Mesodermal cell (in vitro differentiated cells): ENCODE measurements at regions not wholly inside any gene's neighbourhood (a gene's known extent, or its start where the extent isn't known, plus 50 kb on each side); places are given as distances from the start of the nearest gene placed in this dataset.

Source experiments
- H3K27ac ChIP-seq: 2 replicates; pipeline ENCODE4 v1.7.0; 2013; ENCODE audit warnings: mild to moderate bottlenecking, low read depth, low read length, moderate library complexity; ENCODE audit not compliant: severe bottlenecking
- H3K36me3 ChIP-seq: 2 replicates; pipeline ENCODE4 v1.7.1; 2013; ENCODE audit warnings: mild to moderate bottlenecking, low read length, moderate library complexity; ENCODE audit not compliant: control insufficient read depth, insufficient read depth
- H3K4me1 ChIP-seq: one replicate; pipeline ENCODE4 v1.7.1; 2013; ENCODE audit warnings: mild to moderate bottlenecking, low read length; ENCODE audit not compliant: insufficient read depth, control insufficient read depth, poor library complexity, severe bottlenecking
- H3K4me3 ChIP-seq: 2 replicates; pipeline ENCODE4 v1.7.0; 2013; ENCODE audit warnings: low read length, control low read depth, mild to moderate bottlenecking; ENCODE audit not compliant: insufficient read depth, poor library complexity, severe bottlenecking; ENCODE audit errors: extremely low read depth
- H3K9me3 ChIP-seq: 2 replicates; pipeline ENCODE4 v1.7.1; 2013; ENCODE audit warnings: mild to moderate bottlenecking, low read length, moderate library complexity; ENCODE audit not compliant: control insufficient read depth
- WGBS, 2 experiments: methylation state at CpG; one replicate each; pipeline ENCODE4 v1.1.5; 2013; ENCODE audit warnings: missing lambda C conversion rate in 2 of 2; ENCODE audit not compliant: insufficient coverage in 2 of 2; 5-methylcytosine and 5-hydroxymethylcytosine counted together

GRCh38 chr11:115670538-115671205 is 166.5 kb upstream of the CADM1 start:
- Histone ChIP-seq H3K36me3 (no peaks in the 10 kb centered on the region), H3K27ac (no peak overlapping the region), H3K9me3 (no peaks in the 10 kb centered on the region), H3K4me3 (no peak overlapping the region), H3K4me1 (peaks cover 11% of the 10 kb centered on the region)
- WGBS, 2 experiments = 82 to 83% methylated on average over 6 to 7 of the region's 10 CpGs

- no peaks in the 10 kb centered on the region for H3K36me3 ChIP-seq
- no peaks in the 10 kb centered on the region for H3K4me1 ChIP-seq
- no peak overlapping the region for H3K27ac ChIP-seq
- H3K9me3 ChIP-seq = no peaks in the 10 kb centered on the region
- 100% methylated on average over 1 of the region's 1 CpG for WGBS, 2 experiments
- no peak overlapping the region for H3K4me3 ChIP-seq
Measured at GRCh38 chr11:115665958-115666357, 161.7 kb upstream of the CADM1 start.

- 70 to 76% methylated on average over 8 to 11 of the region's 15 CpGs for WGBS, 2 experiments
- Histone ChIP-seq H3K36me3 (no peaks in the 10 kb centered on the region), H3K4me3 (no peak overlapping the region), H3K4me1 (peaks cover 4% of the 10 kb centered on the region), H3K9me3 (no peaks in the 10 kb centered on the region), H3K27ac (no peak overlapping the region)
Measured at GRCh38 chr11:115665175-115665821, 161.1 kb upstream of the CADM1 start.

GRCh38 chr11:115664313-115664712 is 160.1 kb upstream of the CADM1 start:
- Histone ChIP-seq H3K27ac (no peak overlapping the region), H3K36me3 (no peaks in the 10 kb centered on the region), H3K4me3 (no peak overlapping the region), H3K9me3 (no peaks in the 10 kb centered on the region), H3K4me1 (peaks cover 10% of the 10 kb centered on the region)
- 85 to 87% methylated on average over 3 of the region's 3 CpGs for WGBS, 2 experiments

- H3K4me1 ChIP-seq = peaks cover 10% of the 10 kb centered on the region
- H3K27ac ChIP-seq = no peak overlapping the region
- 90% methylated on average over 5 to 6 of the region's 6 CpGs for WGBS, 2 experiments
- no peaks in the 10 kb centered on the region for H3K9me3 ChIP-seq
- no peak overlapping the region for H3K4me3 ChIP-seq
- H3K36me3 ChIP-seq = no peaks in the 10 kb centered on the region
Measured at GRCh38 chr11:115663790-115664189, 159.6 kb upstream of the CADM1 start.

GRCh38 chr11:115660030-115660805 is 156.0 kb upstream of the CADM1 start:
- H3K9me3 ChIP-seq = no peaks in the 10 kb centered on the region
- peak overlapping the region; percentile 33 for H3K4me3 ChIP-seq
- WGBS, 2 experiments = 3 to 22% methylated on average over 19 to 24 of the region's 30 CpGs

GRCh38 chr11:115659061-115659963 is 155.1 kb upstream of the CADM1 start:
- peaks cover 25% of the 10 kb centered on the region for H3K4me1 ChIP-seq
- 1 to 3% methylated on average over 36 to 50 of the region's 60 CpGs for WGBS, 2 experiments

More at GRCh38 chr11:115660030-115660805, 156.0 kb upstream of the CADM1 start:
- no peaks in the 10 kb centered on the region for H3K36me3 ChIP-seq
- no peak overlapping the region for H3K27ac ChIP-seq
- H3K4me1 ChIP-seq = peaks cover 25% of the 10 kb centered on the region

GRCh38 chr11:115657586-115657985 is 153.4 kb upstream of the CADM1 start:
- H3K4me3 ChIP-seq = no peak overlapping the region
- no peak overlapping the region for H3K27ac ChIP-seq
- H3K4me1 ChIP-seq = peaks cover 25% of the 10 kb centered on the region
- H3K9me3 ChIP-seq = no peaks in the 10 kb centered on the region
- 100% methylated on average over 1 to 2 of the region's 4 CpGs for WGBS, 2 experiments
- no peaks in the 10 kb centered on the region for H3K36me3 ChIP-seq

More at GRCh38 chr11:115659061-115659963, 155.1 kb upstream of the CADM1 start:
- no peak overlapping the region for H3K27ac ChIP-seq
- peak overlapping the region; percentile 33 for H3K4me3 ChIP-seq
- H3K9me3 ChIP-seq = no peaks in the 10 kb centered on the region
- no peaks in the 10 kb centered on the region for H3K36me3 ChIP-seq

GRCh38 chr11:115656669-115657068 is 152.5 kb upstream of the CADM1 start:
- peaks cover 25% of the 10 kb centered on the region for H3K4me1 ChIP-seq
- H3K27ac ChIP-seq = no peak overlapping the region
- no peaks in the 10 kb centered on the region for H3K36me3 ChIP-seq
- 71 to 80% methylated on average over 1 to 3 of the region's 6 CpGs for WGBS, 2 experiments
- H3K9me3 ChIP-seq = no peaks in the 10 kb centered on the region
- H3K4me3 ChIP-seq = no peak overlapping the region

- H3K27ac ChIP-seq = peak overlapping the region; percentile 6
- H3K36me3 ChIP-seq = no peaks in the 10 kb centered on the region
- H3K4me3 ChIP-seq = no peak overlapping the region
- H3K4me1 ChIP-seq = peaks cover 25% of the 10 kb centered on the region
- H3K9me3 ChIP-seq = no peaks in the 10 kb centered on the region
Measured at GRCh38 chr11:115656041-115656440, 151.8 kb upstream of the CADM1 start.
